IMR-90 (cell line): ENCODE measurements at regions not wholly inside any gene's neighbourhood (a gene's known extent, or its start where the extent isn't known, plus 50 kb on each side); places are given as distances from the start of the nearest gene placed in this dataset.

Experiments
- ATAC-seq: fragments of 200-7000 bp; cut with Tn5 transposase; 2 replicates; pipeline ENCODE4 v1.9.1; 2020; ENCODE audit warnings: low read depth, mild to moderate bottlenecking, moderate library complexity
- BruUV-seq: library from RNA; stranded (reverse); fragments of 400-500 nt; replicated peaks from 2 replicates; lab custom pipeline; 2021; lab: Mats Ljungman, UMichigan
- CTCF ChIA-PET: fragments of 300-600 bp; formaldehyde crosslinking; extraction: SDS; loops from one replicate; lab custom pipeline; 2021; ENCODE audit warnings: antibody characterized with exemption; lab: Yijun Ruan, JAX
- POLR2A ChIA-PET: fragments of 300-600 bp; sonication (Branson Sonifier 250); formaldehyde crosslinking; loops from one replicate; lab custom pipeline; 2022; ENCODE audit warnings: antibody characterized with exemption; ENCODE audit not compliant: unreplicated experiment; lab: Charles Lee
- DNase-seq: peaks from one replicate; pipeline ENCODE4 v3.0.0; 2013
- H2AFZ ChIP-seq: replicated peaks from 2 replicates; pipeline ENCODE3; 2013; ENCODE audit warnings: low read length, mild to moderate bottlenecking; ENCODE audit not compliant: poor library complexity
- H2AK5ac ChIP-seq: 2 replicates; pipeline ENCODE4 v1.6.1; 2013; ENCODE audit warnings: low read depth, low read length, inconsistent platforms
- H2AK9ac ChIP-seq: replicated peaks from 2 replicates; pipeline ENCODE3; 2013; ENCODE audit warnings: mild to moderate bottlenecking, low read depth, low read length, moderate library complexity; ENCODE audit not compliant: poor library complexity
- H2BK120ac ChIP-seq: 2 replicates; pipeline ENCODE4 v1.6.1; 2013; ENCODE audit warnings: low read depth, low read length, inconsistent platforms
- H2BK15ac ChIP-seq: 3 replicates; pipeline ENCODE4 v1.6.1; 2013; ENCODE audit warnings: low read depth, low read length, inconsistent platforms
- H2BK20ac ChIP-seq: 2 replicates; pipeline ENCODE4 v1.6.1; 2013; ENCODE audit warnings: low read depth, mild to moderate bottlenecking, inconsistent platforms, low read length, moderate library complexity
- H2BK5ac ChIP-seq: 2 replicates; pipeline ENCODE4 v1.6.1; 2013; ENCODE audit warnings: mild to moderate bottlenecking, low read depth, low read length, inconsistent platforms; ENCODE audit not compliant: poor library complexity, severe bottlenecking
- H3K14ac ChIP-seq: replicated peaks from 2 replicates; pipeline ENCODE4 v1.6.1; 2013; ENCODE audit warnings: low read depth, low read length, inconsistent platforms
- H3K18ac ChIP-seq: 2 replicates; pipeline ENCODE4 v1.6.1; 2013; ENCODE audit warnings: low read depth, low read length, control low read depth
- H3K23ac ChIP-seq: 2 replicates; pipeline ENCODE4 v1.6.1; 2013; ENCODE audit warnings: low read depth, low read length, inconsistent platforms
- H3K27ac ChIP-seq: 2 replicates; pipeline ENCODE4 v1.5.1; 2013; ENCODE audit warnings: mild to moderate bottlenecking, control low read depth, low read length; ENCODE audit not compliant: insufficient read depth
- H3K27me3 ChIP-seq: 2 replicates; pipeline ENCODE4 v1.6.1; 2013; ENCODE audit warnings: low read length; ENCODE audit not compliant: control insufficient read depth, insufficient read depth
- H3K36me3 ChIP-seq: 2 replicates; pipeline ENCODE4 v1.6.1; 2013; ENCODE audit warnings: low read length, mixed read lengths; ENCODE audit not compliant: control insufficient read depth, insufficient read depth
- H3K4ac ChIP-seq: 2 replicates; pipeline ENCODE4 v1.6.1; 2013; ENCODE audit warnings: low read depth, low read length, inconsistent platforms
- H3K4me1 ChIP-seq: 2 replicates; pipeline ENCODE4 v1.6.1; 2013; ENCODE audit warnings: low read length, mixed read lengths; ENCODE audit not compliant: control insufficient read depth, insufficient read depth
- H3K4me2 ChIP-seq: 2 replicates; pipeline ENCODE4 v1.6.1; 2013; ENCODE audit warnings: low read depth, mild to moderate bottlenecking, control low read depth, low read length, moderate library complexity
- H3K4me3 ChIP-seq: 2 replicates; pipeline ENCODE4 v1.5.1; 2013; ENCODE audit warnings: low read depth, mild to moderate bottlenecking, control low read depth, low read length, moderate library complexity; ENCODE audit not compliant: insufficient read depth
- H3K56ac ChIP-seq: 2 replicates; pipeline ENCODE4 v1.6.1; 2013; ENCODE audit warnings: low read length, inconsistent platforms; ENCODE audit not compliant: insufficient read depth; ENCODE audit errors: extremely low read depth
- H3K79me1 ChIP-seq, 2 experiments: 2 replicates each; pipeline ENCODE4 v1.6.1; 2013; ENCODE audit warnings: low read length in 2 of 2, inconsistent platforms in 1 of 2, low read depth in 1 of 2
- H3K9ac ChIP-seq: 2 replicates; pipeline ENCODE4 v1.6.1; 2013; ENCODE audit warnings: low read depth, low read length, control low read depth
- H3K9me1 ChIP-seq: 2 replicates; pipeline ENCODE4 v1.6.1; 2013; ENCODE audit warnings: low read length, inconsistent platforms; ENCODE audit not compliant: insufficient read depth
- H3K9me3 ChIP-seq: 2 replicates; pipeline ENCODE4 v1.6.1; 2013; ENCODE audit warnings: low read length; ENCODE audit not compliant: control insufficient read depth, insufficient read depth
- H4K20me1 ChIP-seq: 2 replicates; pipeline ENCODE4 v1.6.1; 2013; ENCODE audit warnings: low read length, inconsistent platforms; ENCODE audit not compliant: insufficient read depth
- H4K5ac ChIP-seq: 2 replicates; pipeline ENCODE4 v1.6.1; 2013; ENCODE audit warnings: mild to moderate bottlenecking, low read depth, low read length, control low read depth
- H4K8ac ChIP-seq, 2 experiments: 2 replicates each; pipeline ENCODE4 v1.6.1; 2013; ENCODE audit warnings: low read depth in 2 of 2, low read length in 2 of 2, control low read depth in 1 of 2, inconsistent platforms in 1 of 2
- H4K91ac ChIP-seq: 2 replicates; pipeline ENCODE4 v1.6.1; 2013; ENCODE audit warnings: low read depth, low read length, inconsistent platforms; ENCODE audit not compliant: insufficient read depth
- CHD1 ChIP-seq: IDR thresholded peaks from 2 replicates; pipeline ENCODE4 v1.6.1; 2012; ENCODE audit warnings: low read depth, low read length, improper control_type of control experiment
- CTCF ChIP-seq: conservative IDR thresholded peaks from 2 replicates; pipeline ENCODE4 v1.5.1; 2012; ENCODE audit warnings: mild to moderate bottlenecking, low read depth, low read length, improper control_type of control experiment
- RCOR1 ChIP-seq: IDR thresholded peaks from 2 replicates; pipeline ENCODE4 v1.6.1; 2012; ENCODE audit warnings: mild to moderate bottlenecking, low read length, improper control_type of control experiment; ENCODE audit not compliant: insufficient replicate concordance
- RFX5 ChIP-seq: IDR thresholded peaks from 2 replicates; pipeline ENCODE4 v1.8.0; 2012; ENCODE audit warnings: low read depth, mild to moderate bottlenecking, low read length, moderate library complexity
- WGBS, 2 experiments: methylation state at CpG; one replicate each; pipeline versions ENCODE4 v1.1.5 to v1.1.7; 2013; ENCODE audit warnings: missing lambda C conversion rate in 2 of 2; ENCODE audit not compliant: insufficient read length in 1 of 2; ENCODE audit errors: extremely low coverage in 2 of 2; 5-methylcytosine and 5-hydroxymethylcytosine counted together
- dilution Hi-C: fragments of 300-500 bp; cut with HindIII; formaldehyde crosslinking; loops from one replicate; pipeline ENCODE4 v1.14.3; 2018; ENCODE audit warnings: low sequenced_read_pairs; ENCODE audit not compliant: unreplicated experiment
- in situ Hi-C: fragments of 300-500 bp; cut with MboI; formaldehyde crosslinking; loops from 3 replicates; pipeline ENCODE4 v1.14.3; 2019; ENCODE audit warnings: low sequenced_read_pairs, inconsistent platforms, mixed read lengths
- intact Hi-C: fragments of 100-400 bp; cut with micrococcal nuclease; formaldehyde crosslinking; loops from 2 replicates; pipeline ENCODE4 v1.10.0; 2022

- no peaks in the 10 kb centered on the region for H3K4me1 ChIP-seq
- TF ChIP-seq CHD1 (no peak), CTCF (no peak), RCOR1 (no peak), RFX5 (no peak)
- no peak overlapping the region for H3K4ac ChIP-seq
- H4K5ac ChIP-seq, result no peak overlapping the region
- H3K18ac ChIP-seq, result no peak overlapping the region
- H3K79me1 ChIP-seq, result no peaks in the 10 kb centered on the region
- intact Hi-C loops, result no loop called here
- 60% methylated on average over 1 of the region's 1 CpG; no CpG with 5 or more reads in 1 of the 2 experiments for WGBS, 2 experiments
- BruUV-seq, result no TSS peak
- no peak overlapping the region for H2AK5ac ChIP-seq
- H3K9me1 ChIP-seq, result no peaks in the 10 kb centered on the region
- no peak overlapping the region for H2BK120ac ChIP-seq
- H4K8ac ChIP-seq, result no peak overlapping the region
- no peak overlapping the region for H3K23ac ChIP-seq
- ChIA-PET POLR2A (no interaction called here), CTCF (no interaction called here)
- H3K4me3 ChIP-seq, result no peak overlapping the region
- no peak overlapping the region; the same call in 1 of the 2 replicates for H3K56ac ChIP-seq
- H4K20me1 ChIP-seq, result no peaks in the 10 kb centered on the region
- H3K9me3 ChIP-seq, result no peaks in the 10 kb centered on the region
- no peak overlapping the region for H3K9ac ChIP-seq
- no peak overlapping the region for H3K4me2 ChIP-seq
- ATAC-seq, result no peak
- no peaks in the 10 kb centered on the region for H3K36me3 ChIP-seq
- DNase-seq, result no peak
- no peaks in the 10 kb centered on the region for H3K27me3 ChIP-seq
- dilution Hi-C loops, result no loop called here
- H2BK20ac ChIP-seq, result no peak overlapping the region
- in situ Hi-C loops, result no loop called here
- no peak overlapping the region for H2BK5ac ChIP-seq
- H2AFZ ChIP-seq, result no peak overlapping the region
- no peak overlapping the region for H2BK15ac ChIP-seq
- H2AK9ac ChIP-seq, result no peak overlapping the region
- H3K27ac ChIP-seq, result no peak overlapping the region
- no peak overlapping the region for H4K91ac ChIP-seq
- H3K14ac ChIP-seq, result no peak overlapping the region
These were observed 1361.6 kb upstream of the CHAC2 start for GRCh38 chr2:52405980-52406379.
